DMS 273 treated with DMSO at 0.1 percent for 48 hours (cell line): ENCODE measurements at regions not wholly inside any gene's neighbourhood (a gene's known extent, or its start where the extent isn't known, plus 50 kb on each side); places are given as distances from the start of the nearest gene placed in this dataset.
"Not testable (repeated sequence)": the region's sequence is repeated elsewhere in the genome, so short reads cannot be mapped to it uniquely, and the experiment has no call there.

Source experiments
- DNase-seq: peaks from one replicate; lab custom pipeline; 2025; lab: John Stamatoyannopoulos, UW

DNA sequence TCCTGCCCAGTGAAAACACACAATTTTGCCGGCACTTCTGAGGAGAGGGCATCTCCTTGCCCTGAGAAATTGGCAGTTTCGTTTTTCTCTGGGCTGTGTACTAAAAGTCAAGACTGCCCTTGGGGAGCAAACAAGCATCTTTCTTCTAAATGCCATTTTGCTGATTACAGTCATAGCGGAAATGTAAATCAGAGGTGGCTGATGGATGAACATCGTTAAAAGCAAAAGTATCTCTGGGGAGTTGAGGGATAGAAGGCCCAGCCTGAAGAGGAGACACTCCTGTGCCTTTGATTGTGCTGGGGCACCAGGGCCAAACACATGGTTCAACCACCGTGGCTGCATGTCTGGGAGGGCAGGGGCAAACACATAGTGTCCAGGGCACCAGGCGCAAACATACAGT lies 49.8 kb downstream of the ABCC12 start:
- no peak for DNase-seq

GRCh38 chr16:48105456-48105855 lies 50.3 kb downstream of the ABCC12 start:
- DNase-seq: no peak

DNA sequence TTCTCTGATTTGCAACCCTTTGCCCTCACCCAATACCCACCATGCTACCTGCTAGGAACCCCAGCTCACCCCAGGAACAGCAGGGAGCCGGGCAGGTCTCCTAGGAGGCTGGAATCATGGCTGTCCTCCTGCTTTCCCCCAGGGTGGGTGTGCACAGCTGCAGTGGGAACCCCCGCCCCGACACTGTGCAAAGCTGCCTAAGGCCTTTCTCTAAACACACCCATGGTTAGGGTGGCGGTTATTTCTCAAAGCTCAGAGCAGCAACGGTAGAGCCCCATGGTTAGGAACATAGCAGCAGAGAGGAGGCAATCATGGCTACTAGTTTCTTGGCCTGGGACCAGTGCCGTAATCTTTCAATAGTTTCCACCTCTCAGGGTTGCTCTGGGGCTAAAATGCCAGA lies 52.2 kb downstream of the ABCC12 start:
- no peak for DNase-seq

- no peak for DNase-seq
These were observed 53.4 kb downstream of the ABCC12 start for GRCh38 chr16:48102083-48103008.

GRCh38 chr16:48101069-48101674 lies 54.6 kb downstream of the ABCC12 start:
- no peak for DNase-seq

GRCh38 chr16:48099455-48099854 lies 56.3 kb downstream of the ABCC12 start:
- DNase-seq: no peak

GRCh38 chr16:48098472-48098871 lies 57.3 kb downstream of the ABCC12 start:
- DNase-seq: no peak

DNA sequence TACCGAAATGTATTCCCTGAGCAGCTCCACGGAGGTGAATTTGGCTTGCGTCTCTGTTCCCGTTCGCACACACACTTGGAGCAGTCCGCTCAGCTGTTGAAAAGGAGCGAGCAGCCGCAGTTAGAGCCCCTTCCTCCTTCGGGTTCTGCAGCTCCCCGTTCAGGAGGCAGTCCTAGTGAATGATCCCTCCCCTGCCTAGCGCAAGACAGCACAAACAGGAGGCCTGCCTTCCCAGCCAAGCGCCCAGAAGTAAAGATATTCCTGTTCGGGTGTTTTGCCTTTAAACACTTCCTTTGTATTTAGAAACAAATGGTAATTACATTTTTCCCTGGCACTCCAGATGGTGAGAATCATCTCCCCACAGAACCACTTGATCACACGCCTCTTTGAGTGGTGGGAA lies 64.7 kb downstream of the ABCC12 start:
- no peak for DNase-seq

DNA sequence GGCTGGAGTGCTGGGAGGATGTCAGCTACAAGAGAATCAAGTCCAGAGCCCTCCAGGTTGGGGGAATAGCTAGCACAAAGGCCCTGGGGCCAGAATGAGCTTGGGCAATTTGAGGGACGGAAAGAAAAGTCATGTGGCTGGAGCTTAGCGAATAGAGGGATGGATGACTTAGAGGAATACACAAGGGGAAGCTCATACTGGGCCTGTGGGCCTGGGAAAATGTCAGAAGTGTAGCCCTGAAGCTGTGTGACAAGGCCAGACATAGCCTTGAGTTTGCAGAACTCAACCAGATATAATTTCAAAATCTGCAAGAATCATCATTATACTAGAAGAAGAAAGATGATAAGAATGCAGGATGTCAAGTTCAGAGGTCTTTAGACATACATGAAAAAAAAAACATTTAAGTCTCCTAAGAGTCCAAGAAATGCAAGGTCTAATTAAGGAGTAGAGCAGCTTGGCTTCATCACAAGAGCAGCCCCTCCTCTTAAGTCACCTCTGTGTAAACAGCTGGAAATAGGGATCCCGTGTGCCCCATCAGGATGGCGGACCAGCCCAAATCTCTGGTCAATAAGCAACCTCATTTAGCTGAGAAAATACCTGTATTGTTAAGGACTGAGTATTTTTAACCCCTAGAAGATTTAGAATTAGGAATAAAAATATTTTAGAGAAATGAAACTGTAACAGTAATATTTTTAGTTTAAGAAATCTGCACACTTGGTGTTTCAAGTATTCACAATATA lies 66.6 kb downstream of the ABCC12 start:
- no peak for DNase-seq

DNA sequence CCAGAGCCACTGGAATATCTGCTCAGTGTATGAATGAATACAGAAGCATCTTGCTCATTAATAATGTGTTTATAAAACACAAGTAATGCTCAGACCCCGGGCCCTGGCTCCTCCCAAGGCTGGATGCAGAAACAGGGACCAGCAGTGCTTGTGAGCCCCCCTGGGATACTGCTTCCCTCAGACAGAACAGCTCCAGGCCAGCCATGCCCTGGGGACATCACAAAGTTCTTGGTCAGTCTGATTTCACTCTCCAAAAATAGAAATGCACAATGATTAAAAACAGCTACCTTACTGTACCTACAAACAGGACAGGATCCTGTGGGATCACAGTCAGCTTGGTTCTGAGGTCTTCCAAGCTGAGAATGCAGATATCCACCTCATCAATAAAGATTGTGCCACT lies 68.2 kb downstream of the ABCC12 start:
- DNase-seq: no peak

DNA sequence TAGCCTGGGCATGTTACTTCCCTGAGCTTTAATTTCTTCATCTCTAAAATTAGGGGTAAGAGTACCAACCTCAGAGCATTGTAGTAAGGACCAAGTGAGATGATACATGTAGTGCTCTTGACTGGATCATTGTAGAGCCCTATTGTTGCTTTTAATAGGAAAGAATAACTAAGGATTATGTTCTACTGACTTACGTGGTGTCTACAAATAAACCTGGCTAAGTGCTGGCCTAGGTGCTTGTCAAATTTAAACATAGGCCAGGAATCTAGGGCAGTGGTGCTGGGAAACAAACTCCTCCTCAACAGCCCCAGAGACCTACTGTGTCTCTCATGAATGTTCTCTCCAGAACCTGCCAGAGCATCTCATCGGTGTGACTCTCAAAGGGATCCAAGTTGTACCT lies 69.4 kb downstream of the ABCC12 start:
- DNase-seq: no peak

DNA sequence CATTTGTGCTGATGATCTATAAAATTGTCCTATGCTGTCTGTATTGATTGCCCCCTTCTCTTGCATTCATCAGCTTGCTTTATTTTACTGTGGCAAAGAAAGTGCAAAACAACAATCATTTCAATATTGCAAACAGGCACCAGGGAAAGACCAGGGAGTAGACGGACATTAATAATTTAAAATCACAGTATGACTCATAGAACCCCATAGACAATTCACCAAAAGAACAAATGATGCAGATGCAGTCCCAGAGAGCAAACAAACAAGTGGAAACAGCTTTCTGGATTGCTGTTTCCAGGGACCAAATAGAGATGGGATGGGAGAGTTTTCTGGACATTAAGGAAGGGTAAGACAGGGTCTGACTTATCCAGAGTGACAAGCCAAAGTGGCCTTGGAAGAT lies 70.1 kb downstream of the ABCC12 start:
- DNase-seq: no peak

GRCh38 chr16:48084826-48085225 lies 71.0 kb downstream of the ABCC12 start:
- no peak for DNase-seq

DNA sequence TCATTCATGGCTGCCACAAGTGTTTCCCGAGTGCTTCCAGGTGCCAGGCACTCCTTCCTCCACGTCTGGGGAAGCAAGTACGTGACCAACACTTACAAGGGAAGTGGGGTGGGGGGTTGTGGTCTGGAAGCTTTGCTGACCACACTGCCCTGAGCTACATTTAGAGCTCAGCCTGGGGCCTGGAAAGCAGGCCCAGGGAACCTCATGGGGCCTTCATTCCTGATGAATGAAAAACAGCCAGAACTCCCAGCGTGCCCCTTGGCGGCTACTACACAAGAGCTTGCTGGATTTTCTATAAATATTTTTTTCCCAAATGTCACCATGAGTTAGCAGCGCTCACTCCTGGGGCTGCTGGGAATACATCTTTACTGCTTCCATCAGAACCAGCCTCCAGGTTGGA lies 73.3 kb downstream of the ABCC12 start:
- no peak for DNase-seq

DNA sequence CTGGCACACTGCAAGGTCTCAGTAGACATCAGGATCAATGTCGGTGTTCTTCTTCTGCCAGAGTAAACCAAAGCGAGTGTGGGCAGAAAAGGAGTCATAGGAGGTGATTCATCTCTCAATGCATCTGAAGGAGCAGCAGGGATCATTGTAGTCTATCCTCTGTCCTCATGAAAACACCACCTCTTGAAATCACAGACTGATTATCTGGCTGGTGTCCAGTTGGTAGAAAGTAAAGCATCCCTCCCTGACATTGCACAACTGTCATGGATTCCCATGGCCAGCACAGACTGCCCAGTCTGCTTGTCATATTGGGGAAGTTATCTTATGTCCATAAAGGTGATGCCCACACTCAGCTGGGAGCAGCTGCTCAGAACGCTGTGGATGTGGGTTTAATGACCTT lies 74.1 kb downstream of the ABCC12 start:
- no peak for DNase-seq

- DNase-seq: no peak
These were observed 79.3 kb downstream of the ABCC12 start for GRCh38 chr16:48076455-48077012.

- DNase-seq: no peak
These were observed 80.4 kb downstream of the ABCC12 start for GRCh38 chr16:48075398-48075797.

- no peak for DNase-seq
These were observed 88.4 kb downstream of the ABCC12 start for GRCh38 chr16:48067388-48067787.

GRCh38 chr16:48064971-48065370 lies 90.8 kb downstream of the ABCC12 start:
- no peak for DNase-seq

- DNase-seq: no peak
These were observed 93.1 kb downstream of the ABCC12 start for GRCh38 chr16:48062681-48063080.

- no peak for DNase-seq
These were observed 95.9 kb downstream of the ABCC12 start for GRCh38 chr16:48059936-48060335.

DNA sequence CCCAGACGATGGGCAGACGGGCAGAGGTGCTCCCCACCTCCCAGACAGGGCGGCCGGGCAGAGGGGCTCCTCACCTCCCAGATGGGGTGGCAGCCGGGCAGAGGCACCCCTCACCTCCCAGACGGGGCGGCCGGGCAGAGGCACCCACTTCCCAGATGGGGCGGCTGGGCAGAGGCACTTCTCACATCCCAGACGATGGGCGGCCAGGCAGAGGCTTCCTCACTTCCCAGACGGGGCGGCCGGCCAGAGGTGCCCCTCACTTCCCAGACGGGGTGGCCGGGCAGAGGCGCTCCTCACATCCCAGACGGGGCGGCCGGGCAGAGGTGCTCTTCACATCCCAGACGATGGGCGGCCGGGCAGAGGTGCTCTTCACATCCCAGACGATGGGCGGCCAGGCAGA lies 96.6 kb downstream of the ABCC12 start:
- DNase-seq: not testable (repeated sequence)

GRCh38 chr16:48057048-48057447 lies 98.7 kb downstream of the ABCC12 start:
- DNase-seq: no peak
